Bronchial epithelial cell (primary cell): ENCODE measurements at regions not wholly inside any gene's neighbourhood (a gene's known extent, or its start where the extent isn't known, plus 50 kb on each side); places are given as distances from the start of the nearest gene placed in this dataset.
A peak's percentile ranks its signal among the peaks of the same experiment; 100 is the strongest.
"Not testable (repeated sequence)": the region's sequence is repeated elsewhere in the genome, so short reads cannot be mapped to it uniquely, and the experiment has no call there.

Source experiments
- DNase-seq: peaks from one replicate; pipeline ENCODE4 v3.0.0-alpha.2; 2010; ENCODE audit warnings: low read depth
- FAIRE-seq: peaks from 2 replicates; lab custom pipeline; 2011; peaks lifted over from hg19 to GRCh38; lab: Jason Lieb, UNC
- H3K27me3 ChIP-seq: 2 replicates; pipeline ENCODE4 v1.5.1; 2011; ENCODE audit warnings: low read length; ENCODE audit not compliant: control insufficient read depth, insufficient read depth
- H3K36me3 ChIP-seq: 2 replicates; pipeline ENCODE4 v1.5.1; 2011; ENCODE audit warnings: low read length; ENCODE audit not compliant: control insufficient read depth, insufficient read depth
- H3K4me3 ChIP-seq: 2 replicates; pipeline ENCODE4 v1.5.1; 2011; ENCODE audit warnings: mild to moderate bottlenecking, low read depth, low read length, control low read depth
- CTCF ChIP-seq: IDR thresholded peaks from 2 replicates; pipeline ENCODE4 v1.5.1; 2011; ENCODE audit warnings: mild to moderate bottlenecking, moderate library complexity, low read length, control low read depth, inconsistent platforms; ENCODE audit not compliant: insufficient read depth, severe bottlenecking

- FAIRE-seq = no peak
- DNase-seq = no peak
- H3K4me3 ChIP-seq = no peak overlapping the region
- no peaks in the 10 kb centered on the region for H3K27me3 ChIP-seq
- TF ChIP-seq CTCF = no peak
- H3K36me3 ChIP-seq = no peaks in the 10 kb centered on the region
Measured at GRCh38 chr1:65650682-65651081, 142.0 kb upstream of the PDE4B start.

GRCh38 chr1:65654526-65654925 lies 138.2 kb upstream of the PDE4B start:
- not testable (repeated sequence) for FAIRE-seq, DNase-seq

GRCh38 chr1:65657609-65658008 lies 135.1 kb upstream of the PDE4B start:
- not testable (repeated sequence) for H3K36me3 ChIP-seq, H3K27me3 ChIP-seq, FAIRE-seq, H3K4me3 ChIP-seq, DNase-seq

More at GRCh38 chr1:65654526-65654925, 138.2 kb upstream of the PDE4B start:
- H3K27me3 ChIP-seq, H3K36me3 ChIP-seq, H3K4me3 ChIP-seq: not testable (repeated sequence)

GRCh38 chr1:65658122-65658521 lies 134.6 kb upstream of the PDE4B start:
- FAIRE-seq = no peak

GRCh38 chr1:65668368-65668767 lies 124.3 kb upstream of the PDE4B start:
- Histone ChIP-seq H3K27me3 (no peaks in the 10 kb centered on the region), H3K36me3 (no peaks in the 10 kb centered on the region), H3K4me3 (no peak overlapping the region)
- DNase-seq (no peak), FAIRE-seq (no peak)
- TF ChIP-seq CTCF = no peak

More at GRCh38 chr1:65658122-65658521, 134.6 kb upstream of the PDE4B start:
- H3K27me3 ChIP-seq = no peaks in the 10 kb centered on the region
- DNase-seq = peak; percentile 5
- H3K36me3 ChIP-seq = no peaks in the 10 kb centered on the region
- TF ChIP-seq CTCF = no peak
- H3K4me3 ChIP-seq = no peak overlapping the region

GRCh38 chr1:65670518-65670917 lies 122.2 kb upstream of the PDE4B start:
- FAIRE-seq (no peak), DNase-seq (no peak)
- H3K4me3 ChIP-seq = no peak overlapping the region
- H3K36me3 ChIP-seq = no peaks in the 10 kb centered on the region
- H3K27me3 ChIP-seq = no peaks in the 10 kb centered on the region
- no peak for TF ChIP-seq CTCF

- H3K4me3 ChIP-seq = no peak overlapping the region
Measured at GRCh38 chr1:65674522-65674921, 118.2 kb upstream of the PDE4B start.

More at GRCh38 chr1:65674522-65674921, 118.2 kb upstream of the PDE4B start:
- DNase-seq (no peak), FAIRE-seq (no peak)
- TF ChIP-seq CTCF = no peak
- H3K27me3 ChIP-seq = no peaks in the 10 kb centered on the region
- no peaks in the 10 kb centered on the region for H3K36me3 ChIP-seq
